WTC11 (cell line): ENCODE measurements at regions not wholly inside any gene's neighbourhood (a gene's known extent, or its start where the extent isn't known, plus 50 kb on each side); places are given as distances from the start of the nearest gene placed in this dataset.
"Not testable (repeated sequence)": the region's sequence is repeated elsewhere in the genome, so short reads cannot be mapped to it uniquely, and the experiment has no call there.

ENCODE experiments used
- ATAC-seq: fragments of 200-7000 bp; cut with Tn5 transposase; 2 replicates; pipeline ENCODE4 v1.10.0; 2021; ENCODE audit warnings: mild to moderate bottlenecking, moderate library complexity
- CTCF ChIA-PET: fragments of 300-600 bp; sonication (Branson Sonifier 250); formaldehyde crosslinking; loops from one replicate; lab custom pipeline; 2021; ENCODE audit warnings: antibody characterized with exemption; lab: Charles Lee
- POLR2A ChIA-PET: fragments of 350-600 bp; sonication (Branson Sonifier 250); formaldehyde crosslinking; loops from one replicate; lab custom pipeline; 2021; ENCODE audit warnings: antibody characterized with exemption; lab: Charles Lee
- DNase-seq: peaks from one replicate; pipeline ENCODE4 v3.0.0; 2021; ENCODE audit warnings: low spot score
- H3K27ac Mint-ChIP-seq: 2 replicates; pipeline ENCODE4 v1.8.0; 2021; ENCODE audit warnings: mixed read lengths
- H3K27me3 Mint-ChIP-seq: 2 replicates; pipeline ENCODE4 v1.8.0; 2021; ENCODE audit warnings: low read depth, mild to moderate bottlenecking, moderate library complexity, mixed read lengths
- H3K36me3 Mint-ChIP-seq: 2 replicates; pipeline ENCODE4 v1.8.0; 2021; ENCODE audit warnings: mixed read lengths
- H3K4me1 Mint-ChIP-seq: 2 replicates; pipeline ENCODE4 v1.8.0; 2022; ENCODE audit warnings: mixed read lengths
- H3K4me3 Mint-ChIP-seq: 2 replicates; pipeline ENCODE4 v1.8.0; 2021; ENCODE audit warnings: mild to moderate bottlenecking, moderate library complexity, mixed read lengths
- H3K9me3 Mint-ChIP-seq: 2 replicates; pipeline ENCODE4 v1.8.0; 2021; ENCODE audit warnings: mixed read lengths
- EMX1 ChIP-seq: fragments of 250-450 bp; sonication (Bioruptor Pico); IDR thresholded peaks from 2 replicates; pipeline ENCODE4 v1.8.0; 2021; ENCODE audit warnings: mild to moderate bottlenecking
- ESRRA ChIP-seq: sonication (generic); formaldehyde crosslinking; IDR thresholded peaks from 2 replicates; pipeline ENCODE4 v1.8.1; 2022; ENCODE audit warnings: mild to moderate bottlenecking, missing genetic modification reagents, borderline replicate concordance
- NFATC4 ChIP-seq: fragments of 250-450 bp; sonication (Bioruptor Pico); IDR thresholded peaks from 2 replicates; pipeline ENCODE4 v1.9.0; 2021; ENCODE audit warnings: mild to moderate bottlenecking
- NFE2L1 ChIP-seq: sonication (generic); formaldehyde crosslinking; IDR thresholded peaks from 2 replicates; pipeline ENCODE4 v1.8.1; 2023; ENCODE audit warnings: missing genetic modification reagents
- OVOL2 ChIP-seq: fragments of 250-450 bp; sonication (Bioruptor Pico); IDR thresholded peaks from 2 replicates; pipeline ENCODE4 v1.9.0; 2021; ENCODE audit warnings: mild to moderate bottlenecking, borderline replicate concordance
- SMAD3 ChIP-seq: sonication (generic); formaldehyde crosslinking; IDR thresholded peaks from 2 replicates; pipeline ENCODE4 v1.8.0; 2022; ENCODE audit warnings: missing genetic modification reagents, mild to moderate bottlenecking, borderline replicate concordance
- SOX15 ChIP-seq: fragments of 250-450 bp; sonication (Bioruptor Pico); IDR thresholded peaks from 2 replicates; pipeline ENCODE4 v1.9.0; 2021; ENCODE audit warnings: mild to moderate bottlenecking
- SP1 ChIP-seq: sonication (generic); formaldehyde crosslinking; conservative IDR thresholded peaks from 2 replicates; pipeline ENCODE4 v1.8.1; 2022; ENCODE audit warnings: missing genetic modification reagents
- TEAD1 ChIP-seq: sonication (generic); formaldehyde crosslinking; IDR thresholded peaks from 2 replicates; pipeline ENCODE4 v1.8.0; 2022; ENCODE audit warnings: mild to moderate bottlenecking, missing genetic modification reagents
- ZNF138 ChIP-seq: sonication (generic); formaldehyde crosslinking; conservative IDR thresholded peaks from 2 replicates; pipeline ENCODE4 v1.8.1; 2022; ENCODE audit warnings: mild to moderate bottlenecking, moderate library complexity, missing genetic modification reagents
- ZNF219 ChIP-seq: sonication (generic); formaldehyde crosslinking; IDR thresholded peaks from 2 replicates; pipeline ENCODE4 v1.8.0; 2023; ENCODE audit warnings: missing genetic modification reagents, mild to moderate bottlenecking, borderline replicate concordance
- ZNF263 ChIP-seq: sonication (generic); formaldehyde crosslinking; IDR thresholded peaks from 2 replicates; pipeline ENCODE4 v1.8.1; 2022; ENCODE audit warnings: low read depth, mild to moderate bottlenecking, moderate library complexity, missing genetic modification reagents
- ZNF671 ChIP-seq: fragments of 250-450 bp; sonication (Bioruptor Pico); IDR thresholded peaks from 2 replicates; pipeline ENCODE4 v1.8.0; 2021; ENCODE audit warnings: mild to moderate bottlenecking
- TF ChIP-seq, protein P1 (sequence below): sonication (generic); formaldehyde crosslinking; IDR thresholded peaks from 2 replicates; pipeline ENCODE4 v1.8.0; 2022; ENCODE audit warnings: mild to moderate bottlenecking, missing genetic modification reagents
- TF ChIP-seq, protein P2 (sequence below): fragments of 250-450 bp; sonication (Bioruptor Pico); conservative IDR thresholded peaks from 2 replicates; pipeline ENCODE4 v1.9.0; 2021; ENCODE audit warnings: mild to moderate bottlenecking
- TF ChIP-seq, protein P3 (sequence below): fragments of 250-450 bp; sonication (Bioruptor Pico); IDR thresholded peaks from 2 replicates; pipeline ENCODE4 v1.9.0; 2021; ENCODE audit warnings: moderate library complexity, mild to moderate bottlenecking, inconsistent platforms, borderline replicate concordance
- TF ChIP-seq, protein P4 (sequence below): sonication (generic); formaldehyde crosslinking; IDR thresholded peaks from 2 replicates; pipeline ENCODE4 v1.8.1; 2022; ENCODE audit warnings: low read depth, mild to moderate bottlenecking, moderate library complexity, missing genetic modification reagents, borderline replicate concordance
- TF ChIP-seq, protein P5 (sequence below): fragments of 250-450 bp; sonication (Bioruptor Pico); IDR thresholded peaks from 2 replicates; pipeline ENCODE4 v2.1.2; 2022; ENCODE audit warnings: mild to moderate bottlenecking, moderate library complexity
- TF ChIP-seq, protein P6 (sequence below): sonication (generic); formaldehyde crosslinking; IDR thresholded peaks from 2 replicates; pipeline ENCODE4 v1.8.0; 2023; ENCODE audit warnings: mild to moderate bottlenecking, missing genetic modification reagents

DNA sequence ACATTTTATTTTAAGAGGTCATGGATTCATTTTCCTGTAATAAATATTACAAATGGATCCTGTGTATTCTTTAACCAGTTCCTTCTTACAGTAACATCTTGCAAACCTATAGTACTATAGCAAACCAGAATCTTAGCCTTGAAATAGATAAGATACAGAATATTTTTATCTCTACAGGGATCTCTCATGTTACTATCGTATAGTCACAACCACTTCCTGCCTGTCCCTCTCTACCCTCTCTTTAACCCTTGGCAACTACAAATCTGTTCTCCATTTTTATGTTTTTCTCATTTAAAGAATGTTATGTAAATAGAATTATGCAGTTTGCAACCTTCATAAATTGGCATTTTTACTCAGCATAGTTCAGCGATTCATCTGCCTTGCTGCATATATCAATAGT is 454.0 kb downstream of the DIRAS2 start:
- DNase-seq (no peak), ATAC-seq (no peak)
- Mint-ChIP-seq H3K27me3 (peaks cover 13% of the 10 kb centered on the region), H3K36me3 (peaks cover 26% of the 10 kb centered on the region), H3K4me1 (no peaks in the 10 kb centered on the region), H3K4me3 (no peak overlapping the region), H3K9me3 (peaks cover 39% of the 10 kb centered on the region), H3K27ac (no peak overlapping the region)
- TF ChIP-seq OVOL2 (no peak), ZNF138 (CRISPR knock-in tag) (no peak), SOX15 (CRISPR knock-in tag) (no peak), NFE2L1 (CRISPR knock-in tag) (no peak), TEAD1 (CRISPR knock-in tag) (no peak), SP1 (CRISPR knock-in tag) (no peak)
- TF ChIP-seq, protein P1, sequence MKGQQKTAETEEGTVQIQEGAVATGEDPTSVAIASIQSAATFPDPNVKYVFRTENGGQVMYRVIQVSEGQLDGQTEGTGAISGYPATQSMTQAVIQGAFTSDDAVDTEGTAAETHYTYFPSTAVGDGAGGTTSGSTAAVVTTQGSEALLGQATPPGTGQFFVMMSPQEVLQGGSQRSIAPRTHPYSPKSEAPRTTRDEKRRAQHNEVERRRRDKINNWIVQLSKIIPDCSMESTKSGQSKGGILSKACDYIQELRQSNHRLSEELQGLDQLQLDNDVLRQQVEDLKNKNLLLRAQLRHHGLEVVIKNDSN = no peak
- POLR2A ChIA-PET = no interaction called here
- CTCF ChIA-PET = no interaction called here

DNA sequence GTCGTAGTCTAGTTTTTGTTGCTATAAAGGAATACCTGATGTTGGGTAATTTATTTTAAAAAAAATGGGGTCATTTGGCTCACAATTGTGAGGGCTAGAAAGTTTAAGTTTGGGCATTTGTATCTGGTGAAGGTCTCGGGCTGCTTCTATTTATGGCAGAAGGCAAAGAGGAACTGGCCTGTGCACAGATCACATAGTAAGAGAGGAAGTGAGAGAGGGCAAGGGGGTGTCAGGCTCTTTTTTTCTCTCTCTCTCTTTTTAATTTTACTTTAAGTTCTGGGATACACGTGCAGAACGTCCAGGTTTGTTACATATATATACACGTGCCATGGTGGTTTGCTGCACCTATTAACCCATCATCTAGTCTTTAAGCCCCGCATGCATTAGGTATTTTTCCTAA is 453.3 kb downstream of the DIRAS2 start:
- ChIA-PET POLR2A (no interaction called here), CTCF (no interaction called here)
- no peak for ATAC-seq
- Mint-ChIP-seq H3K27ac (no peak overlapping the region), H3K36me3 (peaks cover 26% of the 10 kb centered on the region), H3K4me3 (no peak overlapping the region), H3K9me3 (peaks cover 42% of the 10 kb centered on the region), H3K4me1 (no peaks in the 10 kb centered on the region), H3K27me3 (peaks cover 13% of the 10 kb centered on the region)
- DNase-seq = no peak
- TF ChIP-seq, protein P2, sequence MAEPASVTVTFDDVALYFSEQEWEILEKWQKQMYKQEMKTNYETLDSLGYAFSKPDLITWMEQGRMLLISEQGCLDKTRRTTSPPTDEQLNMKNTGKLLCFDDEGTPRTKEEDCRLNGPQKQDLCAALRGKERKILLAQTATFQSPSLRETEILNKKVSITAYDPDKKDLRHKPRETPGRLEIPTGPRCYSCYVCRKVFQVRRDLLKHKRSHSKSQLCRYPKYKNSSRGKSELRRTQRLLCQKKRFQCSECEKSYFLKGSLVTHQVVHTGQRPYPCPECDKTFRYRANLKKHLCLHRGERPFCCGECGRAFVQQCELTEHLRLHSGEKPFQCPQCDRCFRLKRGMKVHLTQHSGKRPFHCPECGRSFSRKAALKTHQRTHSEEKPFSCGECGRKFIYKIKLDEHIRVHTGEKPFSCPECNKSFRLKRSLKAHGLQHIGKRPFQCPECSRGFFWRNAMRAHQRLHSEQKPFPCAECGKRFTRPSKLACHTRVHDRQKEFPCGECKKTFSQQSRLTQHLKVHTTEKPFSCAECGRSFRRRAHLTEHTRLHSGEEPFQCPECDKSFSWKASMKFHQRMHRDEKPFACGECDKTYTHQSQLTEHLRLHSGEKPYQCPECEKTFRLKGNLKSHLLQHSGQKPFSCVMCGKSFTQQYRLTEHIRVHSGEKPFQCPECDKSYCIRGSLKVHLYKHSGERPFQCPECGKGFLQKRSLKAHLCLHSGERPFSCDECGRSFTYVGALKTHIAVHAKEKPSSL (CRISPR knock-in tag) = no peak
- TF ChIP-seq NFATC4 (no peak), OVOL2 (no peak), ZNF263 (CRISPR knock-in tag) (no peak), ESRRA (CRISPR knock-in tag) (no peak), ZNF671 (no peak), EMX1 (CRISPR knock-in tag) (no peak), ZNF219 (CRISPR knock-in tag) (no peak), SMAD3 (CRISPR knock-in tag) (no peak)
- TF ChIP-seq, protein P3, sequence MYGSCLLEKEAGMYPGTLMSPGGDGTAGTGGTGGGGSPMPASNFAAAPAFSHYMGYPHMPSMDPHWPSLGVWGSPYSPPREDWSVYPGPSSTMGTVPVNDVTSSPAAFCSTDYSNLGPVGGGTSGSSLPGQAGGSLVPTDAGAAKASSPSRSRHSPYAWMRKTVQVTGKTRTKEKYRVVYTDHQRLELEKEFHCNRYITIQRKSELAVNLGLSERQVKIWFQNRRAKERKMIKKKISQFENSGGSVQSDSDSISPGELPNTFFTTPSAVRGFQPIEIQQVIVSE (CRISPR knock-in tag) = no peak
- TF ChIP-seq, protein P4, sequence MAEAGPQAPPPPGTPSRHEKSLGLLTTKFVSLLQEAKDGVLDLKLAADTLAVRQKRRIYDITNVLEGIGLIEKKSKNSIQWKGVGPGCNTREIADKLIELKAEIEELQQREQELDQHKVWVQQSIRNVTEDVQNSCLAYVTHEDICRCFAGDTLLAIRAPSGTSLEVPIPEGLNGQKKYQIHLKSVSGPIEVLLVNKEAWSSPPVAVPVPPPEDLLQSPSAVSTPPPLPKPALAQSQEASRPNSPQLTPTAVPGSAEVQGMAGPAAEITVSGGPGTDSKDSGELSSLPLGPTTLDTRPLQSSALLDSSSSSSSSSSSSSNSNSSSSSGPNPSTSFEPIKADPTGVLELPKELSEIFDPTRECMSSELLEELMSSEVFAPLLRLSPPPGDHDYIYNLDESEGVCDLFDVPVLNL = no peak
- TF ChIP-seq, protein P5, sequence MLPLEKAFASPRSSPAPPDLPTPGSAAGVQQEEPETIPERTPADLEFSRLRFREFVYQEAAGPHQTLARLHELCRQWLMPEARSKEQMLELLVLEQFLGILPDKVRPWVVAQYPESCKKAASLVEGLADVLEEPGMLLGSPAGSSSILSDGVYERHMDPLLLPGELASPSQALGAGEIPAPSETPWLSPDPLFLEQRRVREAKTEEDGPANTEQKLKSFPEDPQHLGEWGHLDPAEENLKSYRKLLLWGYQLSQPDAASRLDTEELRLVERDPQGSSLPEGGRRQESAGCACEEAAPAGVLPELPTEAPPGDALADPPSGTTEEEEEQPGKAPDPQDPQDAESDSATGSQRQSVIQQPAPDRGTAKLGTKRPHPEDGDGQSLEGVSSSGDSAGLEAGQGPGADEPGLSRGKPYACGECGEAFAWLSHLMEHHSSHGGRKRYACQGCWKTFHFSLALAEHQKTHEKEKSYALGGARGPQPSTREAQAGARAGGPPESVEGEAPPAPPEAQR (CRISPR knock-in tag) = no peak
- TF ChIP-seq, protein P6, sequence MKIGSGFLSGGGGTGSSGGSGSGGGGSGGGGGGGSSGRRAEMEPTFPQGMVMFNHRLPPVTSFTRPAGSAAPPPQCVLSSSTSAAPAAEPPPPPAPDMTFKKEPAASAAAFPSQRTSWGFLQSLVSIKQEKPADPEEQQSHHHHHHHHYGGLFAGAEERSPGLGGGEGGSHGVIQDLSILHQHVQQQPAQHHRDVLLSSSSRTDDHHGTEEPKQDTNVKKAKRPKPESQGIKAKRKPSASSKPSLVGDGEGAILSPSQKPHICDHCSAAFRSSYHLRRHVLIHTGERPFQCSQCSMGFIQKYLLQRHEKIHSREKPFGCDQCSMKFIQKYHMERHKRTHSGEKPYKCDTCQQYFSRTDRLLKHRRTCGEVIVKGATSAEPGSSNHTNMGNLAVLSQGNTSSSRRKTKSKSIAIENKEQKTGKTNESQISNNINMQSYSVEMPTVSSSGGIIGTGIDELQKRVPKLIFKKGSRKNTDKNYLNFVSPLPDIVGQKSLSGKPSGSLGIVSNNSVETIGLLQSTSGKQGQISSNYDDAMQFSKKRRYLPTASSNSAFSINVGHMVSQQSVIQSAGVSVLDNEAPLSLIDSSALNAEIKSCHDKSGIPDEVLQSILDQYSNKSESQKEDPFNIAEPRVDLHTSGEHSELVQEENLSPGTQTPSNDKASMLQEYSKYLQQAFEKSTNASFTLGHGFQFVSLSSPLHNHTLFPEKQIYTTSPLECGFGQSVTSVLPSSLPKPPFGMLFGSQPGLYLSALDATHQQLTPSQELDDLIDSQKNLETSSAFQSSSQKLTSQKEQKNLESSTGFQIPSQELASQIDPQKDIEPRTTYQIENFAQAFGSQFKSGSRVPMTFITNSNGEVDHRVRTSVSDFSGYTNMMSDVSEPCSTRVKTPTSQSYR (CRISPR knock-in tag) = no peak
- TF ChIP-seq, protein P1 = no peak

DNA sequence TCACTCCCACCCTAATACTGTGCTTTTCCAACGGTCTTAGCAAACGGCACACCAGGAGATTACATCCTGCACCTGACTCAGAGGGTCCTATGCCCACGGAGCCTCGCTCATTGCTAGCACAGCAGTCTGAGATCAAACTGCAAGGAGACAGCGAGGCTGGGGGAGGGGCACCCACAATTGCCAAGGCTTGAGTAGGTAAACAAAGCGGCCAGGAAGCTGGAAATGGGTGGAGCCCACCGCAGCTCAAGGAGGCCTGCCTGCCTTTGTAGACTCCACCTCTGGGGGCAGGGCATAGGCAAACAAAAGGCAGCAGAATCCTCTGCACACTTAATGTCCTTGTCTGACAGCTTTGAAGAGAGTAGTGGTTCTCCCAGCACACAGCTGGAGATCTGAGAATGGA is 450.2 kb downstream of the DIRAS2 start:
- H3K4me3 Mint-ChIP-seq, H3K27ac Mint-ChIP-seq, POLR2A ChIA-PET, CTCF ChIA-PET, DNase-seq, ATAC-seq, H3K4me1 Mint-ChIP-seq: not testable (repeated sequence)
- H3K36me3 Mint-ChIP-seq = peaks cover 26% of the 10 kb centered on the region
- peaks cover 13% of the 10 kb centered on the region for H3K27me3 Mint-ChIP-seq
- H3K9me3 Mint-ChIP-seq = peaks cover 57% of the 10 kb centered on the region
